Activated T-helper 2 cell treated with anti-CD3 and anti-CD28 coated beads, Interferon-gamma antibody, Interleukin-2, Interleukin-4, amounts not matched to agents 10 μg/mL and 5 μg/mL and 100 μg/mL, durations not matched to agents 14 hours and 24 hours and 36 hours (primary cell): ENCODE measurements at regions not wholly inside any gene's neighbourhood (a gene's known extent, or its start where the extent isn't known, plus 50 kb on each side); places are given as distances from the start of the nearest gene placed in this dataset.
"Not testable (repeated sequence)": the region's sequence is repeated elsewhere in the genome, so short reads cannot be mapped to it uniquely, and the experiment has no call there.

Source experiments
- DNase-seq: peaks from one replicate; pipeline ENCODE4 v3.0.0; 2021; ENCODE audit warnings: low spot score
- H3K27ac Mint-ChIP-seq: one replicate; pipeline ENCODE4 v1.8.0; 2021; ENCODE audit warnings: mixed read lengths
- H3K27me3 Mint-ChIP-seq: one replicate; pipeline ENCODE4 v1.8.0; 2021; ENCODE audit warnings: low read depth, mixed read lengths
- H3K36me3 Mint-ChIP-seq: one replicate; pipeline ENCODE4 v1.8.0; 2021; ENCODE audit warnings: low read depth, mixed read lengths
- H3K4me1 Mint-ChIP-seq: one replicate; pipeline ENCODE4 v1.8.0; 2021; ENCODE audit warnings: low read depth, mixed read lengths
- H3K4me3 Mint-ChIP-seq: one replicate; pipeline ENCODE4 v1.8.0; 2021; ENCODE audit warnings: low read depth, mild to moderate bottlenecking, moderate library complexity, mixed read lengths
- H3K9me3 Mint-ChIP-seq: one replicate; pipeline ENCODE4 v1.8.0; 2021; ENCODE audit warnings: mixed read lengths
- intact Hi-C: fragments of 100-400 bp; cut with micrococcal nuclease; formaldehyde crosslinking; loops from one replicate; pipeline ENCODE4 v1.15.1; 2023

- H3K27ac Mint-ChIP-seq, intact Hi-C loops, H3K27me3 Mint-ChIP-seq, H3K4me1 Mint-ChIP-seq, H3K9me3 Mint-ChIP-seq, H3K36me3 Mint-ChIP-seq, DNase-seq, H3K4me3 Mint-ChIP-seq: not testable (repeated sequence)
Observed at GRCh38 chr5:99161538-99161937, 232.7 kb upstream of the CHD1 start.

GRCh38 chr5:99156688-99157087 is 227.9 kb upstream of the CHD1 start:
- H3K36me3 Mint-ChIP-seq: no peaks in the 10 kb centered on the region
- no peak overlapping the region for H3K4me3 Mint-ChIP-seq
- H3K9me3 Mint-ChIP-seq: no peaks in the 10 kb centered on the region
- no peaks in the 10 kb centered on the region for H3K4me1 Mint-ChIP-seq
- no peak for DNase-seq
- H3K27ac Mint-ChIP-seq: no peak overlapping the region
- no peaks in the 10 kb centered on the region for H3K27me3 Mint-ChIP-seq
- intact Hi-C loops: loop anchor here (10.0 kb wide), 1 partner anchor 1988 kb away; no protein-coding TSS in a partner anchor

- H3K27me3 Mint-ChIP-seq, H3K4me1 Mint-ChIP-seq, H3K27ac Mint-ChIP-seq, H3K36me3 Mint-ChIP-seq, H3K9me3 Mint-ChIP-seq, H3K4me3 Mint-ChIP-seq, DNase-seq, intact Hi-C loops: not testable (repeated sequence)
Observed at GRCh38 chr5:99143283-99143795, 214.5 kb upstream of the CHD1 start.

- no peaks in the 10 kb centered on the region for H3K36me3 Mint-ChIP-seq
- H3K4me3 Mint-ChIP-seq: no peak overlapping the region
- intact Hi-C loops: no loop called here
- no peaks in the 10 kb centered on the region for H3K9me3 Mint-ChIP-seq
- no peak overlapping the region for H3K27ac Mint-ChIP-seq
- no peaks in the 10 kb centered on the region for H3K4me1 Mint-ChIP-seq
- DNase-seq: no peak
- no peaks in the 10 kb centered on the region for H3K27me3 Mint-ChIP-seq
Observed at GRCh38 chr5:99141534-99142128, 212.8 kb upstream of the CHD1 start.

- Mint-ChIP-seq H3K36me3 (no peaks in the 10 kb centered on the region), H3K27ac (no peak overlapping the region), H3K9me3 (no peaks in the 10 kb centered on the region), H3K4me1 (no peaks in the 10 kb centered on the region), H3K27me3 (no peaks in the 10 kb centered on the region), H3K4me3 (no peak overlapping the region)
- intact Hi-C loops: no loop called here
- no peak for DNase-seq
Observed at GRCh38 chr5:99138911-99139310, 210.1 kb upstream of the CHD1 start.

- intact Hi-C loops: no loop called here
- H3K27me3 Mint-ChIP-seq: no peaks in the 10 kb centered on the region
- no peak overlapping the region for H3K4me3 Mint-ChIP-seq
- no peak for DNase-seq
- H3K4me1 Mint-ChIP-seq: no peaks in the 10 kb centered on the region
- H3K36me3 Mint-ChIP-seq: no peaks in the 10 kb centered on the region
- no peaks in the 10 kb centered on the region for H3K9me3 Mint-ChIP-seq
- no peak overlapping the region for H3K27ac Mint-ChIP-seq
Observed at GRCh38 chr5:99133921-99134320, 205.1 kb upstream of the CHD1 start.

GRCh38 chr5:99129768-99130501 is 201.1 kb upstream of the CHD1 start:
- no peak overlapping the region for H3K4me3 Mint-ChIP-seq

GRCh38 chr5:99122976-99123375 is 194.2 kb upstream of the CHD1 start:
- DNase-seq: no peak

More at GRCh38 chr5:99129768-99130501, 201.1 kb upstream of the CHD1 start:
- no peak for DNase-seq
- Mint-ChIP-seq H3K27me3 (no peaks in the 10 kb centered on the region), H3K27ac (no peak overlapping the region), H3K4me1 (no peaks in the 10 kb centered on the region), H3K36me3 (no peaks in the 10 kb centered on the region), H3K9me3 (no peaks in the 10 kb centered on the region)
- intact Hi-C loops: no loop called here

GRCh38 chr5:99119326-99119725 is 190.5 kb upstream of the CHD1 start:
- H3K4me3 Mint-ChIP-seq: no peak overlapping the region
- H3K4me1 Mint-ChIP-seq: no peaks in the 10 kb centered on the region
- intact Hi-C loops: no loop called here
- no peaks in the 10 kb centered on the region for H3K27me3 Mint-ChIP-seq
- no peaks in the 10 kb centered on the region for H3K9me3 Mint-ChIP-seq
- no peak for DNase-seq
- no peaks in the 10 kb centered on the region for H3K36me3 Mint-ChIP-seq
- H3K27ac Mint-ChIP-seq: no peak overlapping the region

More at GRCh38 chr5:99122976-99123375, 194.2 kb upstream of the CHD1 start:
- Mint-ChIP-seq H3K27me3 (no peaks in the 10 kb centered on the region), H3K4me1 (no peaks in the 10 kb centered on the region), H3K4me3 (no peak overlapping the region), H3K27ac (no peak overlapping the region), H3K36me3 (no peaks in the 10 kb centered on the region), H3K9me3 (no peaks in the 10 kb centered on the region)
- intact Hi-C loops: no loop called here

GRCh38 chr5:99116526-99116925 is 187.7 kb upstream of the CHD1 start:
- intact Hi-C loops: no loop called here
- Mint-ChIP-seq H3K36me3 (no peaks in the 10 kb centered on the region), H3K27me3 (no peaks in the 10 kb centered on the region), H3K4me3 (no peak overlapping the region), H3K4me1 (no peaks in the 10 kb centered on the region), H3K27ac (no peak overlapping the region), H3K9me3 (no peaks in the 10 kb centered on the region)
- DNase-seq: no peak

- no peaks in the 10 kb centered on the region for H3K4me1 Mint-ChIP-seq
- intact Hi-C loops: no loop called here
- peaks cover 4% of the 10 kb centered on the region for H3K27me3 Mint-ChIP-seq
- no peak overlapping the region for H3K27ac Mint-ChIP-seq
- H3K9me3 Mint-ChIP-seq: no peaks in the 10 kb centered on the region
- H3K36me3 Mint-ChIP-seq: no peaks in the 10 kb centered on the region
- H3K4me3 Mint-ChIP-seq: no peak overlapping the region
- DNase-seq: no peak
Observed at GRCh38 chr5:99109894-99110293, 181.1 kb upstream of the CHD1 start.

GRCh38 chr5:99105216-99105615 is 176.4 kb upstream of the CHD1 start:
- Mint-ChIP-seq H3K9me3 (no peaks in the 10 kb centered on the region), H3K27ac (no peak overlapping the region), H3K36me3 (no peaks in the 10 kb centered on the region), H3K27me3 (peaks cover 4% of the 10 kb centered on the region), H3K4me1 (no peaks in the 10 kb centered on the region), H3K4me3 (no peak overlapping the region)
- no peak for DNase-seq
- intact Hi-C loops: no loop called here

- no peak for DNase-seq
- Mint-ChIP-seq H3K4me1 (no peaks in the 10 kb centered on the region), H3K9me3 (no peaks in the 10 kb centered on the region), H3K27me3 (peaks cover 8% of the 10 kb centered on the region), H3K27ac (no peak overlapping the region), H3K4me3 (no peak overlapping the region), H3K36me3 (no peaks in the 10 kb centered on the region)
- intact Hi-C loops: no loop called here
Observed at GRCh38 chr5:99104538-99105132, 175.8 kb upstream of the CHD1 start.
